GM10266 (cell line): ENCODE measurements at regions not wholly inside any gene's neighbourhood (a gene's known extent, or its start where the extent isn't known, plus 50 kb on each side); places are given as distances from the start of the nearest gene placed in this dataset.

Source experiments
- DNase-seq: peaks from one replicate; pipeline ENCODE4 v3.0.0; 2012; ENCODE audit errors: extremely low spot score
- TF ChIP-seq, protein P1 (sequence below): IDR thresholded peaks from 2 replicates; pipeline ENCODE4 v1.5.1; 2012; ENCODE audit warnings: mild to moderate bottlenecking, low read depth; ENCODE audit not compliant: control insufficient read depth, insufficient read depth; ENCODE audit errors: missing control alignments

DNA sequence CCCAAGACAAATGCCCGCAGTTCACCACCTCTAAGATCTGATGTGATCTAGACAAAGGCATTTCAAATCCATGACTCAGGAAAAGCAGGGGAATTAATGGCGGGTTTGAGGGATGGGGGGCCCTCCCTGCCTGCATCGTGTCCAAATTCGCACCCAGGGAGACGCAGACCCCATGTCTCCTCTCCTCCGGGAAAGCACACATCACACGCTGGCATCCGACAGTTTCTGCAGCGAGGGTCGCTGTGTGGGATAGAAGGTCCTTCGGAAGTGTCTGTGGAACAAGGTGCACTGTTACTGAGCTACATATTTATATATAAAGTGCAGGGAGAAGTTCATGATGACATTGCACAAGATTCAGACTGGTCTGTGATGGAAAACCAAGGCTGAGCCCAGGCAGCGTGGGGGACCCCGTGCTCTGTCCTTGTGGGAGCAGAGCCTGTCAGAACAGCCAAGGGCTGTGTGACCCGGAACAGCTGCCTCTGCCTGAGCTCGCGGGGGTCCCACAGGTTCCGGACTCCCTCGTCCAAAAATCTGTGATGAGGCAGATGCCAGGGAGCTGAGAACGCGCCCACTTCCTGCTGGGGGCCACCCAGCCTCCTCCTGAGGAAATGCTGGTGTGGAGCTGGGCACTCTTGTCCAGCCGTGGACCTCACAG lies 82.3 kb upstream of the CTDP1 start:
- TF ChIP-seq, protein P1, sequence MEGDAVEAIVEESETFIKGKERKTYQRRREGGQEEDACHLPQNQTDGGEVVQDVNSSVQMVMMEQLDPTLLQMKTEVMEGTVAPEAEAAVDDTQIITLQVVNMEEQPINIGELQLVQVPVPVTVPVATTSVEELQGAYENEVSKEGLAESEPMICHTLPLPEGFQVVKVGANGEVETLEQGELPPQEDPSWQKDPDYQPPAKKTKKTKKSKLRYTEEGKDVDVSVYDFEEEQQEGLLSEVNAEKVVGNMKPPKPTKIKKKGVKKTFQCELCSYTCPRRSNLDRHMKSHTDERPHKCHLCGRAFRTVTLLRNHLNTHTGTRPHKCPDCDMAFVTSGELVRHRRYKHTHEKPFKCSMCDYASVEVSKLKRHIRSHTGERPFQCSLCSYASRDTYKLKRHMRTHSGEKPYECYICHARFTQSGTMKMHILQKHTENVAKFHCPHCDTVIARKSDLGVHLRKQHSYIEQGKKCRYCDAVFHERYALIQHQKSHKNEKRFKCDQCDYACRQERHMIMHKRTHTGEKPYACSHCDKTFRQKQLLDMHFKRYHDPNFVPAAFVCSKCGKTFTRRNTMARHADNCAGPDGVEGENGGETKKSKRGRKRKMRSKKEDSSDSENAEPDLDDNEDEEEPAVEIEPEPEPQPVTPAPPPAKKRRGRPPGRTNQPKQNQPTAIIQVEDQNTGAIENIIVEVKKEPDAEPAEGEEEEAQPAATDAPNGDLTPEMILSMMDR, result no peak
- no peak for DNase-seq

DNA sequence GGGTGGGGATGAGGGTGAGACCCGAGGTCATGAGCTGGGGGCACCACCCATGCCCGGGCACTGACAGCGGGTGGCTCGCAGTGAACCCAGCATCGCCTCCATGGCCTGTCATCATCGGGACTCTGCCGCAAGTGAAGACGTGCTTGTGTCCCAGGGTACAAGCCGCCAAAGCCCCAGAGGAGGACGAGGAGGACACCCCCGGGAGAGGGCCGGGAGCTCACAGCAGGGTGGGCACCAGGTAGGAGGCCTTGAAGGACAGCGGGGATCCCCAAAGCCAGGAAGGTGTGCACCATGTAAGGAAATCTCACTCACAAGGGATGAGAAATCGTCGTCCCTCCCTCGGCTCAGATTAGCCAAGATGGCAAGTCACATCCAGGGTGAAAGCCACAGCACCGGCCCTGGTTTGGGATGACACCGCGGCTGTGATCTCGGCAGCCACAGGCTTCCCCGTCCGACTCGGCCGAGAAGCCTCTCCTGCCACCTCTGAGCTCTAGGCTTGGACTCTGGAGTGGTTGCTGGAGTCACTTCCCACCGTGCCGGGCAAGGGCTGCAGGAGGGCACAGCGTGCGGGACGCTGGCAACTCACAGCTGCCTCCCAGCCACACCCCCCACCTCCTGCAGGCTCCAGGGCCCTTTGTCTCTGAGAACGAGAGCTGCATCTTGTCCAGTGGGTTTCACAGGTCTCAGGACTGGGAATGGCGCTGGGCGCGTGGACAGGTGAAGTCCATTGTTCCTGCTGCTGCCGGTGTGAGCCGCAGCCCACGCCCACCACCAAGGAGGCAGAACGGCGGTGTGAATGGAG lies 81.6 kb upstream of the CTDP1 start:
- DNase-seq, result no peak
- TF ChIP-seq, protein P1, result no peak

DNA sequence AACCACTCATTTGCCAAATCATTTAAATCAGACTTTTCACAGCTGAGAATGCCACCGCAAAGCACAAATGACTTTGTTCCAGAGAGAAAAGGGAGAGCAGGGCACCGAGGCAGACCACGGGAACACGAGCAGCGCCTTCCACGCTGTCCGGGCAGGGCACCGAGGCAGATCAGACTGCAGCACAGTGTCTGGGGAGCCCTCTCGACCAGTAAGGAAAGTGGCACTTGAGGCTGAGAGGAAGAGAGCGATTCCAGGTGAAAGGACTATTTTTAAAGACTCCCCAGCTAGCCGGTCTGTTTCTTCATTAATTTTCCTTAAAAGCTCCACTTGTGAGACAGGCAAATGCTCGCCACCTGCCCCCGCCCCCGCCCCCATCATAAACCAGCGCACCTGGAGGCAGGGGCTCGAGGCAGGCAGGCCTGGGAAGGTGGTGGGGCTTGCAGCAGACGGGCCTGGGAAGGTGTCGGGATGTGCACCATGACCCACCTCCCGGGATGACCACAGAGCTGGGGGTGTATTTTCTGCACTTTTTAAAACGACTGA lies 80.9 kb upstream of the CTDP1 start:
- TF ChIP-seq, protein P1, result no peak
- no peak for DNase-seq

DNA sequence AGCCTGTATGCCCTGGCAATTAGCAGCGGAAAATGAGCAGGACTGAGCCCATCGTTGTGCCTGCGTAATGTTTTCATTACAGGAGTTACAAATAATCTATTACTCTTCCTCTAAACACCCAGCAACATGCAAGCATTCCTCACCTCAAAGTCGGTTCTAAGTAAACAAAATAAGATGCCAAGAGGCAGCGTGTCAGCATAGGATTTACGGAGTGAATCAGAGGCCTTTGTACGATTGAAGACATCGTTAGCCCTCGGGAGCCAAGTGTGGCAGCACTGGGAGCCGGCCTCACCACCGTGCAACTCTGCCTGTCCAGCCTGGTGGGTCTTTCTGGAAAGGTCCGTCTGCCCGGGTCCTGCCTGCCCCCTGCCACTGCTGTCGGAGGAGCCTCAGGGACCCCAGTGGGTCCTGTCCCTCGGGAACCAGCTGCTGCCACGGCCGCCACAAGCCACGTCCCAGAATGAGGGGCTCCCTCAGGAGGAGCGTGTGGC lies 80.1 kb upstream of the CTDP1 start:
- TF ChIP-seq, protein P1, result no peak
- DNase-seq, result no peak

DNA sequence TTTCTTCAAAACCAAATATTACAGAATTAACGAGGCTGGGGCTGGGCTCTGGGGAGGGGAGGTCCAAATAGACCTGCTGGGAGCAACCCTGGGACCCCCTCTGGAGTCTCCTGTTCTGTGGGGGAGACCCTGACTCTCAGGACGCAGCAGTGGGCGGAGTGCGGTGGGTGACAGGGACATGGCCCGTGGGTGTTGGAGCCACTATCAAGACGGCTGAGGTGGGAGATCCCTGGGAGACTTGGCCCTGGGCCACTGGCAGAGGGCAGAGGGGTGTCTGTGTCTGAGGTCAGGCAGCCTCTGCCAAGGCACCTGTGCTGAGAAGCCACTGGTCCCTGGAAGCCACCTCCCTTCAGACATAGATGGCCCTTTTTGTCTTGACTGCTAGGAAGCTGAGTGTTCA lies 79.5 kb upstream of the CTDP1 start:
- TF ChIP-seq, protein P1, result no peak
- no peak for DNase-seq

DNA sequence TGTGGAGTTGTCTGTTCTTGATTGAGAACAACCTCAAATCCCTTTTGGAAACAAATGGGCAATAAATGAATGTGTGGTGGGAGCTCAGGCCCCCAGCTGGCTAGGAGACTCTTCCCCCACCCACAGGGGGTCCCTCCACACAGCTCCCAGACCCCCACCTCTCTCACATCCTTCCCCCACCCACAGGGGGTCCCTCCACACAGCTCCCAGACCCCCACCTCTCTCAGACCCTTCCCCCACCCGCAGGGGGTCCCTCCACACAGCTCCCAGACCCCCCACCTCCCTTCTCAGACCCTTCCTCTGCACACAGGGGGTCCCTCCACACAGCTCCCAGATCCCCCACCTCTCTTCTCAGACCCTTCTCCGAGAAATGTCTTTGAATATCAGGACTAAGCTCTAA lies 79.0 kb upstream of the CTDP1 start:
- TF ChIP-seq, protein P1, result no peak
- DNase-seq, result no peak

DNA sequence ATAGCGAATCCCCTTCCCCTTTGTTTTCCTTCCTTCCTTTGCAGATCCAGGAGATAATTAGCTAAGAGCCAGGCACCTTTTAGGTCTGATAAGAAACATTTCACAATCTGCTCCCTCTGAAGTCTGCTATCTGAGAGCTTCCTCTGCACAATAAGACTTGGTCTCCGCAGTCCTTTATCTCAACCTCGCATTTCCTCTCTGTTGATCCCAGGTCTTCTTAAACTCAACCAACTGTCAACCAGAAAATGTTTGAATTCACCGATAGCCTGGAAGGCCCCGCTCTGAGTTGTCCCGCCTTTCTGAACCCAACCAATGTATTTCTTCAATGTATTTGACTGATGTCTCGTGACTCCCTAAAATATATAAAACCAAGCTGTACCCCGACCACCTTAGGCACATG lies 78.4 kb upstream of the CTDP1 start:
- TF ChIP-seq, protein P1, result no peak
- no peak for DNase-seq
